Liver (tissue), 8 donors: ENCODE measurements at regions not wholly inside any gene's neighbourhood (a gene's known extent, or its start where the extent isn't known, plus 50 kb on each side); places are given as distances from the start of the nearest gene placed in this dataset.

Experiments used
- DNase-seq: peaks from one replicate; pipeline ENCODE4 v3.0.0-alpha.2; 2017; ENCODE audit warnings: low spot score
- H3K27ac ChIP-seq, 2 donors: one replicate each; pipeline ENCODE4 v1.7.0; 2013; ENCODE audit warnings: inconsistent platforms in 2 of 2, low read length in 2 of 2, control low read depth in 1 of 2, low read depth in 1 of 2, mild to moderate bottlenecking in 1 of 2
- H3K27me3 ChIP-seq, 4 donors: one replicate each; pipeline versions ENCODE4 v1.6.1 to v1.7.0; 2013; ENCODE audit warnings: low read length in 3 of 4, inconsistent platforms in 1 of 4, mild to moderate bottlenecking in 1 of 4, moderate library complexity in 1 of 4; ENCODE audit not compliant: control insufficient read depth in 4 of 4, insufficient read depth in 4 of 4
- H3K36me3 ChIP-seq, 4 donors: one replicate each; pipeline versions ENCODE4 v1.6.1 to v1.7.0; 2013; ENCODE audit warnings: low read length in 3 of 4, mild to moderate bottlenecking in 3 of 4, low read depth in 1 of 4, moderate library complexity in 1 of 4; ENCODE audit not compliant: control insufficient read depth in 4 of 4, insufficient read depth in 3 of 4
- H3K4me1 ChIP-seq, 4 donors: one replicate each; pipeline versions ENCODE4 v1.6.1 to v1.7.0; 2013; ENCODE audit warnings: low read length in 3 of 4, mild to moderate bottlenecking in 3 of 4, moderate library complexity in 1 of 4; ENCODE audit not compliant: control insufficient read depth in 4 of 4, insufficient read depth in 4 of 4
- H3K4me3 ChIP-seq, 3 donors: one replicate each; pipeline versions ENCODE4 v1.6.1 to v1.7.0; 2013; ENCODE audit warnings: low read length in 3 of 3, control low read depth in 1 of 3, low read depth in 1 of 3, mild to moderate bottlenecking in 1 of 3
- H3K9ac ChIP-seq, 2 donors: one replicate each; pipeline ENCODE4 v1.7.0; 2013; ENCODE audit warnings: low read length in 2 of 2, mild to moderate bottlenecking in 2 of 2, moderate library complexity in 2 of 2, control low read depth in 1 of 2, low read depth in 1 of 2
- H3K9me3 ChIP-seq, 4 donors: one replicate each; pipeline versions ENCODE4 v1.6.1 to v1.7.0; 2013; ENCODE audit warnings: low read length in 3 of 4; ENCODE audit not compliant: control insufficient read depth in 4 of 4
- ATF3 ChIP-seq: IDR thresholded peaks from 2 replicates; pipeline ENCODE4 v1.6.1; 2016; ENCODE audit warnings: antibody characterized with exemption
- CTCF ChIP-seq: fragments of 150-350 bp; IDR thresholded peaks from 2 replicates; pipeline ENCODE4 v1.5.1; 2017; ENCODE audit warnings: improper control_type of control experiment, low read depth, low read length; ENCODE audit not compliant: missing input control
- EGR1 ChIP-seq, 2 donors: IDR thresholded peaks; 2 replicates each; pipeline ENCODE4 v1.6.1; 2016 to 2018; ENCODE audit warnings: antibody characterized with exemption in 2 of 2, low read depth in 2 of 2
- FOXA2 ChIP-seq: IDR thresholded peaks from 2 replicates; pipeline ENCODE4 v1.6.1; 2016; ENCODE audit warnings: antibody characterized with exemption
- HNF4A ChIP-seq, 2 donors: conservative IDR thresholded peaks; 2 replicates each; pipeline ENCODE4 v1.6.1; 2016; ENCODE audit warnings: antibody characterized with exemption in 2 of 2, mild to moderate bottlenecking in 2 of 2
- HNF4G ChIP-seq: IDR thresholded peaks from 2 replicates; pipeline ENCODE4 v1.6.1; 2016; ENCODE audit warnings: antibody characterized with exemption
- MAX ChIP-seq: IDR thresholded peaks from 2 replicates; pipeline ENCODE4 v1.6.1; 2016; ENCODE audit warnings: antibody characterized with exemption
- NR2F2 ChIP-seq: IDR thresholded peaks from 2 replicates; pipeline ENCODE4 v1.6.1; 2016; ENCODE audit warnings: antibody characterized with exemption
- RAD21 ChIP-seq, 2 donors: IDR thresholded peaks; 2 replicates each; pipeline ENCODE4 v1.6.1; 2016; ENCODE audit warnings: antibody characterized with exemption in 2 of 2, mild to moderate bottlenecking in 2 of 2
- REST ChIP-seq: IDR thresholded peaks from 2 replicates; pipeline ENCODE4 v1.6.1; 2016; ENCODE audit warnings: antibody characterized with exemption, mild to moderate bottlenecking
- RXRA ChIP-seq, 2 donors: IDR thresholded peaks; 2 replicates each; pipeline ENCODE4 v1.6.1; 2017 to 2018; ENCODE audit warnings: antibody characterized with exemption in 2 of 2, mild to moderate bottlenecking in 1 of 2
- TAF1 ChIP-seq: conservative IDR thresholded peaks from 2 replicates; pipeline ENCODE4 v1.6.1; 2016; ENCODE audit warnings: antibody characterized with exemption, mild to moderate bottlenecking
- YY1 ChIP-seq: IDR thresholded peaks from 2 replicates; pipeline ENCODE4 v1.6.1; 2016; ENCODE audit warnings: antibody characterized with exemption, mild to moderate bottlenecking
- WGBS: extraction: QIAGEN DNeasy Blood & Tissue Kit; methylation state at CpG from one replicate; pipeline ENCODE4 v1.1.7; 2013; 5-methylcytosine and 5-hydroxymethylcytosine counted together
- donor health status: healthy.
- donor health status: healthy.
- donor health status: healthy.
- donor health status: healthy.
- donor health status: healthy.

GRCh38 chr9:20048985-20049384 lies 260.1 kb upstream of the SLC24A2 start:
- H3K4me3 ChIP-seq: no peak overlapping the region
- no peaks in the 10 kb centered on the region for H3K36me3 ChIP-seq
- WGBS: 77% methylated on average over 4 of the region's 4 CpGs
- no peak overlapping the region for H3K9ac ChIP-seq
- no peak for TF ChIP-seq MAX
- TF ChIP-seq HNF4A (conservative IDR thresholded peaks at IDR 0.05): no peak
- no peak for TF ChIP-seq TAF1
- no peak for TF ChIP-seq NR2F2
- no peak for TF ChIP-seq YY1
- TF ChIP-seq EGR1 (IDR thresholded peaks at IDR 0.05; ENCODE audit: low read depth in 2 of 2): no peak
- no peak for TF ChIP-seq FOXA2
- no peak for TF ChIP-seq RXRA (IDR thresholded peaks at IDR 0.05)
- no peak for TF ChIP-seq HNF4G
- TF ChIP-seq ATF3: no peak
- no peak for TF ChIP-seq CTCF
- TF ChIP-seq RAD21 (IDR thresholded peaks at IDR 0.05): no peak
- peaks cover 0 to 4% (median 0%) of the 10 kb centered on the region in 4 donors for H3K9me3 ChIP-seq
- no peak overlapping the region for H3K27ac ChIP-seq
- no peak for DNase-seq
- no peaks in the 10 kb centered on the region for H3K4me1 ChIP-seq
- peaks cover 0 to 3% (median 0%) of the 10 kb centered on the region in 4 donors for H3K27me3 ChIP-seq

GRCh38 chr9:20048437-20048836 lies 259.6 kb upstream of the SLC24A2 start:
- peaks cover 0 to 3% (median 0%) of the 10 kb centered on the region in 4 donors for H3K27me3 ChIP-seq
- H3K4me1 ChIP-seq: no peaks in the 10 kb centered on the region
- H3K9ac ChIP-seq: no peak overlapping the region
- H3K27ac ChIP-seq: no peak overlapping the region
- H3K4me3 ChIP-seq: no peak overlapping the region
- no peak for DNase-seq
- H3K9me3 ChIP-seq: peaks cover 0 to 4% (median 0%) of the 10 kb centered on the region in 4 donors
- 59% methylated on average over 2 of the region's 2 CpGs for WGBS
- TF ChIP-seq HNF4A (conservative IDR thresholded peaks at IDR 0.05) (no peak), MAX (no peak), REST (no peak)
- no peaks in the 10 kb centered on the region for H3K36me3 ChIP-seq
